ENCODE measurements at regions not wholly inside any gene's neighbourhood (a gene's known extent, or its start where the extent isn't known, plus 50 kb on each side); places are given as distances from the start of the nearest gene placed in this dataset.

GRCh38 chr7:142323706-142324105, 65.8 kb upstream of the PRSS58 start:
- no peaks in the 10 kb centered on the region for H3K36me3 ChIP-seq (ENCODE audit: control insufficient read depth in 1 of 2, insufficient read depth in 2 of 2, low read length in 2 of 2)
- no TSS peak for BruUV-seq (replicated peaks)
- no peaks in the 10 kb centered on the region for H3K9me3 ChIP-seq (ENCODE audit: control insufficient read depth in 1 of 2, insufficient read depth in 1 of 2, low read depth in 1 of 2, low read length in 2 of 2)
- H3K4me2 ChIP-seq (ENCODE audit: low read length): 0 out of 2 replicates have a peak overlapping the region, but pooled peaks have one; percentile 25
- H3K9ac ChIP-seq (ENCODE audit: low read length): no peak overlapping the region
- H2AFZ ChIP-seq (ENCODE audit: low read depth, low read length, poor library complexity, severe bottlenecking): no peak overlapping the region
- H3K4me1 ChIP-seq (ENCODE audit: control insufficient read depth in 1 of 2, insufficient read depth in 2 of 2, low read length in 2 of 2): peaks cover 0 to 11% of the 10 kb centered on the region in 2 experiments; a peak in 1 of 4 replicates
- DNase-seq (ENCODE audit: low read depth, low spot score): peak; percentile 36
- no peaks in the 10 kb centered on the region for H3K27me3 ChIP-seq (ENCODE audit: insufficient read depth, low read length)
- ChIA-PET POLR2A (no interaction called here), CTCF (interaction anchor here (0.6 to 2.9 kb wide), 21 partner anchors 9 to 677 kb away, joined by 3 to 22 read pairs (median 3); no protein-coding TSS in a partner anchor), RAD21 (ENCODE audit: low non-redundant PET in 1 of 2, low total read pairs in 2 of 2, uncharacterized antibody in 2 of 2, unreplicated experiment in 2 of 2) (no interaction called here)
- H3K27ac ChIP-seq (ENCODE audit: low read depth, low read length): no peak overlapping the region
- no peaks in the 10 kb centered on the region for H3K79me2 ChIP-seq (ENCODE audit: insufficient read depth, low read length)
- H3K4me3 ChIP-seq (replicated peaks in 1 of 2; ENCODE audit: low read depth in 1 of 2, low read length in 2 of 2): no peak overlapping the region
- intact Hi-C loops (cut with micrococcal nuclease): no loop called here
- ATAC-seq: peak; percentile 91
- TF ChIP-seq, protein P1, sequence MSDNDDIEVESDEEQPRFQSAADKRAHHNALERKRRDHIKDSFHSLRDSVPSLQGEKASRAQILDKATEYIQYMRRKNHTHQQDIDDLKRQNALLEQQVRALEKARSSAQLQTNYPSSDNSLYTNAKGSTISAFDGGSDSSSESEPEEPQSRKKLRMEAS (IDR thresholded peaks at IDR 0.05): no peak
- TF ChIP-seq CTCF (IDR thresholded peaks at IDR 0.05 in 2 of 3, conservative IDR thresholded peaks at IDR 0.05 in 1 of 3; ENCODE audit: borderline replicate concordance in 1 of 3, insufficient read depth in 1 of 3, low read depth in 2 of 3, low read length in 2 of 3): peak; percentile 62 to 82 (median 79)
- TF ChIP-seq RAD21 (IDR thresholded peaks at IDR 0.05; ENCODE audit: low read depth): peak; percentile 58
- no peaks in the 10 kb centered on the region for H3K9me2 ChIP-seq (ENCODE audit: insufficient read depth)
- H4K20me1 ChIP-seq (ENCODE audit: insufficient read depth): no peaks in the 10 kb centered on the region

GRCh38 chr7:142321391-142321790, 63.5 kb upstream of the PRSS58 start:
- peaks cover 12% of the 10 kb centered on the region; the same call in 1 of the 2 replicates for H3K27me3 ChIP-seq (ENCODE audit: insufficient read depth, low read length)
- no TSS peak for BruUV-seq (replicated peaks)
- H3K36me3 ChIP-seq (ENCODE audit: control insufficient read depth in 1 of 2, insufficient read depth in 2 of 2, low read length in 2 of 2): no peaks in the 10 kb centered on the region
- H3K79me2 ChIP-seq (ENCODE audit: insufficient read depth, low read length): no peaks in the 10 kb centered on the region
- intact Hi-C loops (cut with micrococcal nuclease): no loop called here
- no peak overlapping the region for H3K4me3 ChIP-seq (replicated peaks in 1 of 2; ENCODE audit: low read depth in 1 of 2, low read length in 2 of 2)
- ATAC-seq (no peak), DNase-seq (ENCODE audit: low read depth, low spot score) (no peak)
- H3K27ac ChIP-seq (ENCODE audit: low read depth, low read length): no peak overlapping the region
- no peaks in the 10 kb centered on the region for H3K9me2 ChIP-seq (ENCODE audit: insufficient read depth)
- no peak overlapping the region for H3K9ac ChIP-seq (ENCODE audit: low read length)
- H2AFZ ChIP-seq (ENCODE audit: low read depth, low read length, poor library complexity, severe bottlenecking): no peak overlapping the region
- H3K4me1 ChIP-seq (ENCODE audit: control insufficient read depth in 1 of 2, insufficient read depth in 2 of 2, low read length in 2 of 2): peaks cover 0 to 6% of the 10 kb centered on the region in 2 experiments; a peak in 1 of 4 replicates
- ChIA-PET RAD21 (ENCODE audit: low non-redundant PET in 1 of 2, low total read pairs in 2 of 2, uncharacterized antibody in 2 of 2, unreplicated experiment in 2 of 2) (no interaction called here), CTCF (no interaction called here), POLR2A (no interaction called here)
- H4K20me1 ChIP-seq (ENCODE audit: insufficient read depth): no peaks in the 10 kb centered on the region
- no peaks in the 10 kb centered on the region for H3K9me3 ChIP-seq (ENCODE audit: control insufficient read depth in 1 of 2, insufficient read depth in 1 of 2, low read depth in 1 of 2, low read length in 2 of 2)
- no peak overlapping the region for H3K4me2 ChIP-seq (ENCODE audit: low read length)
- TF ChIP-seq JUND (IDR thresholded peaks at IDR 0.05) (no peak), RAD21 (IDR thresholded peaks at IDR 0.05; ENCODE audit: low read depth) (no peak), TCF7L2 (IDR thresholded peaks at IDR 0.05; ENCODE audit: borderline replicate concordance, extremely low read depth, insufficient read depth, insufficient read length) (no peak), CEBPB (IDR thresholded peaks at IDR 0.05; ENCODE audit: low read depth) (no peak), EZH2phosphoT487 (IDR thresholded peaks at IDR 0.05; ENCODE audit: borderline replicate concordance) (no peak), POLR2AphosphoS5 (IDR thresholded peaks at IDR 0.05; ENCODE audit: low read depth, low read length) (no peak), ZNF274 (IDR thresholded peaks at IDR 0.05; ENCODE audit: low read depth, low read length) (no peak), EZH2 (IDR thresholded peaks at IDR 0.05) (no peak), CTCF (IDR thresholded peaks at IDR 0.05 in 2 of 3, conservative IDR thresholded peaks at IDR 0.05 in 1 of 3; ENCODE audit: borderline replicate concordance in 1 of 3, insufficient read depth in 1 of 3, low read depth in 2 of 3, low read length in 2 of 3) (no peak), FOSL1 (IDR thresholded peaks at IDR 0.05; ENCODE audit: low read depth) (no peak), CBX3 (IDR thresholded peaks at IDR 0.05; ENCODE audit: low read depth) (no peak)

All from HCT116 (cell line).